Tibial nerve (tissue), 3 donors: ENCODE measurements at regions not wholly inside any gene's neighbourhood (a gene's known extent, or its start where the extent isn't known, plus 50 kb on each side); places are given as distances from the start of the nearest gene placed in this dataset.

Source experiments
- CTCF ChIP-seq, 5 experiments: fragments of 200-600 bp in 3 of 5; fragments of 450-650 bp in 2 of 5; sonication (generic) in 3 of 5; IDR thresholded peaks; one replicate each; pipeline ENCODE4 v1.5.1; 2016 to 2019; ENCODE audit warnings: antibody characterized with exemption in 5 of 5, mild to moderate bottlenecking in 3 of 5, moderate library complexity in 2 of 5
- POLR2A ChIP-seq, 2 donors: fragments of 450-650 bp; IDR thresholded peaks; one replicate each; pipeline ENCODE4 v1.6.1; 2017; ENCODE audit warnings: antibody characterized with exemption in 2 of 2, mild to moderate bottlenecking in 2 of 2, moderate library complexity in 2 of 2

DNA sequence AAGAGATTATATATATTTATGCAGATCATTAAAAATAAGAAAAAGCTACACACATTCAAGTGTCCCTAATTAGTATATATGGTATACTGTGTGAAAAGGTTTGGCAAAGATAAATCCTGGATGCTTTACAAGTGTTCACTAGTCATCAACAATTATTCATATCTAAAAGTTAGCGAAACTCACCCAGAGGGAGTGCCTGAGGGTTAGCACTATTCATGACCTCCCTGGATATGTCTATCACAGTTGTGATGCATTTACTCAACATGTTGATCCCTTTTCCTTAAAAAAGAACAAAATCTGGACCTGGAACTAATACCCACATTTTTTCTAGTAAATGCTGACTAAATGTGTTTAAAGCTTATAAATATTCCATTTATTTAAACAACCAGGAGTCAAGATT is 273.0 kb upstream of the SMC2 start:
- no peak for TF ChIP-seq CTCF (IDR thresholded peaks at IDR 0.05)
- no peak for TF ChIP-seq POLR2A (IDR thresholded peaks at IDR 0.05)
